GM19328 (cell line): ENCODE measurements at regions not wholly inside any gene's neighbourhood (a gene's known extent, or its start where the extent isn't known, plus 50 kb on each side); places are given as distances from the start of the nearest gene placed in this dataset.
"Not testable (repeated sequence)": the region's sequence is repeated elsewhere in the genome, so short reads cannot be mapped to it uniquely, and the experiment has no call there.

Experiments used
- ATAC-seq: cut with Tn5 transposase; IDR thresholded peaks from one replicate; pipeline ENCODE4 v1.9.1; 2021; ENCODE audit warnings: mild to moderate bottlenecking, moderate library complexity; ENCODE audit not compliant: unreplicated experiment

DNA sequence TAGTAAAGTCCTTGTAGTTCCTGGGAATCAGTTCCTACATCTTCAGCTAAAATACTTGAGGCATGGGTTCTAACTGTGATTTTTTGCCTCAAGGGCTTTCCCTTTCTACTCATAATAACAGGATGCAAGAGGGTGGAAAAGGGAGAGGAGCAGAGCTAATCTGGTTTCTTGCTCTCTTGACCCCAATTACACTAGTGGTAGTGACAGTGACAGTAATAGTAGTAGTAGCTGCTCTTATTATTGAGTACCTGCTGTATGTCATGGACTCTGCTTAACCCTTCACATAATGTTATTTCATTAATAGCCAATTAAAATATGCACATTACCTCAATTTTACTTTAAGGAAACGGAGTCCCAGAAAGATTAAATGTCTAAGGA, 214.8 kb upstream of the HNRNPA3 start:
- no peak for ATAC-seq

- no peak for ATAC-seq
Measured at GRCh38 chr2:176999301-176999700, 213.3 kb upstream of the HNRNPA3 start.

- no peak for ATAC-seq
Measured at GRCh38 chr2:177000061-177000714, 212.4 kb upstream of the HNRNPA3 start.

- ATAC-seq = no peak
Measured at GRCh38 chr2:177000715-177001072, 211.9 kb upstream of the HNRNPA3 start.

DNA sequence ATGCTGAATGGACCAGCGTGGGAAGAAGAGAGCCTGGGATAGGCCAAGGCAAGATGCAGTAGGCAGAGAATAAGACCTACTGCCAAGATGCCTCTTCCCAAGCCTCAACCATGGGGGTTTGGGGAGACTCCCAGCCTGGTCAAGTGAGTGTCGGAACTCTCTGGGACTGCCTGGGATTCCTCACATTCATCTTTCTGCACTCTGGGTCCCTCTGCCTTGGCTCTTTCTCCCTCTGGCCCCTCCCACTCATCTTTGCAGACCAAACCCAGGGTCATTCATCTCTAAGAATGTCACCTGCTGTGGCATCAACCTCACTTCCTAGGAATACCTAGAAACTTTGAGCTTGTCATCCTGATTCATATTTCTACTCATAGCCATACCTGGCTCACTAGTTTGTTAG, 211.3 kb upstream of the HNRNPA3 start:
- ATAC-seq = no peak

DNA sequence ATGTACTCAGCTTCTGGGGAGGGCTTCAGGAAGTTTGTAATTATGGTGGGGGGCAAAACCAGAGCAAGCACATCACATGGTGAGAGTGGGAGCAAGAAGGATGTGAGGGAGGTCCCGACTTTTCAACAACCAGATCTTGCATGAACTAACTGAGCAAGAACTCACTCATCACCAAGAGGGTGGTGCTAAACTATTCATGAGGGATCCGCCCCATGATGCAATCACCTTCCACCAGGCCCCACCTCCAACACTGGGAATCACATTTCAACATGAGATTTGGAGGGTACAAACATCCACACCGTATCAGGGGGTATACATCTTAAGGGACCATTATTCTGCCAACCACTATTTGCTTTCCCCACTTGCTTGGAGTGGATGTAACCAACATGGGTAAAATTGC, 209.6 kb upstream of the HNRNPA3 start:
- ATAC-seq = no peak

GRCh38 chr2:177007726-177008125, 204.9 kb upstream of the HNRNPA3 start:
- ATAC-seq = not testable (repeated sequence)

DNA sequence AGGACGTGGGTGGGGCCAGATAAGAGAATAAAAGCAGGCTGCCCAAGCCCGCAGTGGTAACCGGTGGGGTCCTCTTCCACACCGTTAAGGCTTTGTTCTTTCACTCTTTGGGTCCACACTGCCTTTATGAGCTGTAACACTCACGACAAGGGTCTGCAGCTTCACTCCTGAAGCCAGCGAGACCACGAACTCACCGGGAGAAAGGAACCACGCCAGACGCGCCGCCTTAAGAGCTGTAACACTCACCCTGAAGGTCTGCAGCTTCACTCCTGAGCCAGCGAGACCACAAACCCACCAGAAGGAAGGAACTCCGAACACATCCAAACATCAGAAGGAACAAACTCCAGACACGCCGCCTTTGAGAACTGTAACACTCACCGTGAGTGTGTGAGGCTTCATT, 203.9 kb upstream of the HNRNPA3 start:
- not testable (repeated sequence) for ATAC-seq

DNA sequence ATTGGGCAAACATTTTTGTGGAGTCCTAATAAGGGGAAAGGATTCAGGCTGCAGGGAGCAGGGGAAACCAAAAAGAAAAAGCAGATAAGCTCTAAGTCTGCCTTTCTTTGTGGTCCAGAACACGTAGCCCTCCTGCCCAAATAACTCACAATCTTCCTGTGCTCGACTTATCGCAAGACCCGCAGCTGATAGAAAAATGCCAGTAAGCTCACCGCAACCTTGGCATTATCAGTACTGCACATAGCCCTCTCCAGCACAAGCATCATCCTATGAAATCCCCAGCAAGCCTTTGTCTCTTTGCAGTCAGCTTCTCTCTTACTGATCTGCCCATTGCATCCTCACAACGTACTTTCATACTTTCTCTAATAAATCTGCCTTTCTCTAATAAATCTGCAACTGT, 202.4 kb upstream of the HNRNPA3 start:
- ATAC-seq = no peak

- ATAC-seq = no peak
Measured at GRCh38 chr2:177010861-177011260, 201.7 kb upstream of the HNRNPA3 start.

- ATAC-seq = no peak
Measured at GRCh38 chr2:177014946-177015345, 197.6 kb upstream of the HNRNPA3 start.

- ATAC-seq = no peak
Measured at GRCh38 chr2:177015356-177015923, 197.2 kb upstream of the HNRNPA3 start.

- no peak for ATAC-seq
Measured at GRCh38 chr2:177020524-177021119, 192.0 kb upstream of the HNRNPA3 start.

GRCh38 chr2:177021706-177022343, 190.8 kb upstream of the HNRNPA3 start:
- ATAC-seq = no peak

DNA sequence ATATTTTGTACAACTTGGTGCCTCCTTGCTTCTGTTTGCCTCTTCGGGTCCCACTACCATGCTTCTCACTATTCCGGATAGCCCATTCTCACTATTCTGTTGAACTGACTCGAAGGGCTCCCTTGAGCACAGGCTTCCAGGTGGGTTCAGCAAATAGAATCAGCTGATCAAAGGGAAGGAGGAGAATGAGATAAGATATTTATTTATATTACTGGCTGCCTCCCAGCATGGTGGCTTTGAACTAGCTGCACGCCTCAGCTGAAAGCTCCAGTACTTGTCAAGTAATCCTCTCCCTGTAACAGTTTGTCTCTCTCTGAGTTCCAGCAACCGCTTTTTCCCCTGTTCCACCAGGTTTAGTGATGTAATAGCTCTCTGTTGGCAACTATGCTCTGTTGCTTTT, 187.8 kb upstream of the HNRNPA3 start:
- no peak for ATAC-seq

- ATAC-seq = no peak
Measured at GRCh38 chr2:177026253-177026652, 186.3 kb upstream of the HNRNPA3 start.

DNA sequence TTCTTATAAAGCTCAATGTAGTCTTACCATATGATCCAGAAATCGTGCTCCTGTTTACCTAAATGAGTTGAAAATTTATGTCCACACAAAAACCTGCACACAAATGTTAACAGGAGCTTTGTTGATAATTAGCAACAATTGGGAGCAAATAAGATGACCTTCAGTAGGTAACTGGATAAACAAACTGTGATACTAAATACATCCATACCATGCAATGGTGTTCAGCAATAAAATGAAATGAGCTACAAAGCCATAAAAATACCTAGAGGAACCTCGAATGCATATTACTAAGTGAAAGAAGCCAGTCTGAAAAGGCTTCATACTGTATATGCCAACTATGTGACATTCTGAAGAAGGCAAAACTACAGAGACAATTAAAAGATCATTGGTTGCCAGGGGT, 185.6 kb upstream of the HNRNPA3 start:
- ATAC-seq = no peak

DNA sequence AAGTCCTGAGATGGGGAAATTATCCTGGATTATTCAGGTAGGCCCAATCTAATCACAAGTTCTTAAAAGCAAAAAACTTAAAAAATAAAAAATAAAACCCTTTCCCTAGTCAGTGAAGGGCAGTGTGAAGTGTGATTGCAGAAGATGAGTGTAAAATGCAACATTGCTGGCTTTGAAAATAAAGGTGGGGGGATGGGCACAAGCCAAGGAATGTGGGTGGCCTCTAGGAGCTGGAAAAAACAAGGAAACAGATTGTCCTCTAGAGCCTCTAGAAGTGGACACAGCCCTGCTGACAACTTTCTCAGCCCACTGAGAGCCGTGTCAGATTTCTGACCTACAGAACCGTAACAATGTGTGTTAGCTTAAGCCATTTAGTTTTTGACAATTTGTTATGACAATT, 184.3 kb upstream of the HNRNPA3 start:
- ATAC-seq = no peak

DNA sequence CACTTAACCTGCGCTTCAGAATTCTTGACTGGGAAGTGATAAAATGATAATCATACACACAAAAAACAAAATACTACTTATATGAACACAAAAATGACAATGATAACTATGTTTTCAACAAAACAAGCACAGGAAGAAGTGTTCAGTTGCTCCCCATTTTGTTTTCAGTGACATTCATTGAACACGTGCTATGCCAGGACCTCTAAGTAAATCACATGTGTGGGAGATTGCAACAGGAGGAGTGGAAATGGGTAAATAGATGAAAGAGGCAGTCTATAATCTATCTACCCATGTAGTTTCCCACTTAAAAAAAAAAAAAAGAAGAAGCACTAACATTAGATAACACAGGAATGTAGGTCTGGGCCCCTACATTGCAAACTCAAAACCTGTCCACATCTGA, 183.5 kb upstream of the HNRNPA3 start:
- ATAC-seq = no peak

GRCh38 chr2:177029501-177029900, 183.1 kb upstream of the HNRNPA3 start:
- ATAC-seq = no peak

DNA sequence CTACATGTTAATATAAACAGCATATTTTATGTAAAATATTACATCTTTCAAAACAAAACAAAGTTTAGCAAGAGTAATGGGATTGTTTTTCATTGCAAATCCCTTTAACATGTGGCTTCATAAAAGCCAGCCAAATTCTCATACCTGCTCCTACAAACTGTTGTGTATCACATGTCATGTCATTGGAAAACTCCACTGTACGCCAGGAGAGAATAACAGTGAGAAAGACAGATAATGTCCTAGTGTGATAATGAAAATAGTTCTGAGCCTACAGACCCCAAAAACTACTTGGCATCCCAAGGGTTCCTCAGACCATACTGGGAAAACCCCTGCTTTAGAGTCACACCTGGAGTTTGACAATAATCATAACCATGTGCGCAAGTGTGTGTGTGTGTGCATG, 182.7 kb upstream of the HNRNPA3 start:
- no peak for ATAC-seq

DNA sequence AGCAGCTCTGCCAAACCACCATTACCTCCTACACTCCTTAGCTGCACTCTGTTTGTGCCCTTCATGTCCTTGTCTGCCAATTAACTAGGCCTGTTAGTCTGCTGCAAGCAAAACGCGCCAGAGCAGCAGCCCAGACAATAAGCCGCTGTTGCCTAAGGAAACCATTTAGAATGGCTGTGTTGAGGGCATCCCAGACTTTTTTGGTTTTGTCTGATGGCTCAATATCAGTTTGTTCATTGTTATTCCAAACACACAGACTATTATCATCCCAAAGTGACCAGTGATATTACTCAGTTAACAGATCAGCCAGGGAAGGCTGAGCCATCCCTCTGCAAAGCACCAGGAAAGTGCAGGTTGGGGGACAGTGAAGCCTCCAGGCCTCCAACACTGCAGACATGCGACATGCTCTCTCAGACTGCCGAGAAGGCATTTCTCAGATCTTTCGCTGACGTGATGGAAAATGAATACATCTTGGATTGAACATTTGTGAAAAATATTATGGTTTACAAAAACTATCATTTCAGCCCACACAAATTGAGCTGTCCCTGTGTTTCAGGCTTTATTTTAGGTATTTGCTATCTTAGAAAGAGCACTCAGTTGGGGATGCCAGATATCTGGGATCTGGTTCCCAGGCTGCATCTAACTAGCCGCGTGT, 182.0 kb upstream of the HNRNPA3 start:
- ATAC-seq = no peak
